A673 (cell line): ENCODE measurements at regions not wholly inside any gene's neighbourhood (a gene's known extent, or its start where the extent isn't known, plus 50 kb on each side); places are given as distances from the start of the nearest gene placed in this dataset.

Source experiments
- CTCF ChIP-seq: fragments of 300-800, 200-600 bp; sonication (generic); conservative IDR thresholded peaks from 2 replicates; pipeline ENCODE4 v1.5.1; 2017; ENCODE audit warnings: low read depth, mild to moderate bottlenecking, antibody characterized with exemption, low read length, moderate library complexity, mixed read lengths
- EZH2 ChIP-seq: fragments of 200-600 bp; sonication (generic); IDR thresholded peaks from 2 replicates; pipeline ENCODE4 v1.6.1; 2017; ENCODE audit warnings: borderline replicate concordance, low read depth, mild to moderate bottlenecking, mixed read lengths, antibody characterized with exemption, low read length; ENCODE audit not compliant: poor library complexity, severe bottlenecking

GRCh38 chr22:44383652-44384562, 71.2 kb upstream of the SHISAL1 start:
- TF ChIP-seq CTCF = no peak
- no peak for TF ChIP-seq EZH2
